NB4 (cell line): ENCODE measurements at regions not wholly inside any gene's neighbourhood (a gene's known extent, or its start where the extent isn't known, plus 50 kb on each side); places are given as distances from the start of the nearest gene placed in this dataset.

Source experiments
- DNase-seq: peaks from one replicate; pipeline ENCODE4 v3.0.0; 2010; ENCODE audit warnings: low read depth
- H3K4me3 ChIP-seq: one replicate; pipeline ENCODE4 v1.5.1; 2011; ENCODE audit warnings: mild to moderate bottlenecking, low read depth, low read length, moderate library complexity
- MYC ChIP-seq: IDR thresholded peaks from 2 replicates; pipeline ENCODE4 v1.6.1; 2011; ENCODE audit warnings: low read depth, low read length
- POLR2A ChIP-seq: IDR thresholded peaks from 2 replicates; pipeline ENCODE4 v1.6.1; 2011; ENCODE audit warnings: mild to moderate bottlenecking; ENCODE audit not compliant: insufficient read length; ENCODE audit errors: extremely low read depth
- TF ChIP-seq, protein P1 (sequence below): IDR thresholded peaks from one replicate; pipeline ENCODE4 v1.5.1; 2012; ENCODE audit warnings: low read depth, low read length
- TF ChIP-seq, protein P2 (sequence below): IDR thresholded peaks from 2 replicates; pipeline ENCODE4 v1.6.1; 2011; ENCODE audit warnings: low read depth, low read length

DNA sequence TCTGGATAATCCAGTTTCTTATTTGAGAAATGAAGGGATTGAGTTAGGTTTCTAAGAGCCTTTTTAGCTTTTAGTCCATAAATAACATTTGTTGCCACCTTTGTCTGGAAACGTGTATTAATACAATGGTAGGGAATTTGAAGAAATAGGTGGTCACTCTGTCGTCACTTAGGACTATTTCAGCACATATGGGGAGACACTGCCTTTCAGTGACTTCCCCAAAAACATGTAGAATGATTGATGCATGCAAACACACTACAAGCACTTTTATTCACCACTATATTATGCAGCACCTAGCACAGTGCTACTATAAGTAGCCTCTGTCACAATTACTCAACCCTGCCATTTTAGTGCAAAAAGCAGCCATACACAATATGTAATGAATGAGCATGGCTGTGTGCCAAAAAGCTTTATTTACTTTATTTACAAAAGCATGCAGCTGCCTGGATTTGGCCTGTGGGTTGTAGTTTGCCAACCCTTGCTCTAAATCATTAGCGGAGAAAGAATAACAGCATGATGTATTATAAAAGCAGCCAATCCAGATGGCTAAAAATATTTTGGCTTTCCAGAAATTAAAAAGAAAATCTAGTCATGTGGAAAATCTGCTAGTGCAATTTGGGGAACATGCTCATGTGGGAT is 154.2 kb upstream of the HMHB1 start:
- TF ChIP-seq MYC = no peak
- TF ChIP-seq, protein P1, sequence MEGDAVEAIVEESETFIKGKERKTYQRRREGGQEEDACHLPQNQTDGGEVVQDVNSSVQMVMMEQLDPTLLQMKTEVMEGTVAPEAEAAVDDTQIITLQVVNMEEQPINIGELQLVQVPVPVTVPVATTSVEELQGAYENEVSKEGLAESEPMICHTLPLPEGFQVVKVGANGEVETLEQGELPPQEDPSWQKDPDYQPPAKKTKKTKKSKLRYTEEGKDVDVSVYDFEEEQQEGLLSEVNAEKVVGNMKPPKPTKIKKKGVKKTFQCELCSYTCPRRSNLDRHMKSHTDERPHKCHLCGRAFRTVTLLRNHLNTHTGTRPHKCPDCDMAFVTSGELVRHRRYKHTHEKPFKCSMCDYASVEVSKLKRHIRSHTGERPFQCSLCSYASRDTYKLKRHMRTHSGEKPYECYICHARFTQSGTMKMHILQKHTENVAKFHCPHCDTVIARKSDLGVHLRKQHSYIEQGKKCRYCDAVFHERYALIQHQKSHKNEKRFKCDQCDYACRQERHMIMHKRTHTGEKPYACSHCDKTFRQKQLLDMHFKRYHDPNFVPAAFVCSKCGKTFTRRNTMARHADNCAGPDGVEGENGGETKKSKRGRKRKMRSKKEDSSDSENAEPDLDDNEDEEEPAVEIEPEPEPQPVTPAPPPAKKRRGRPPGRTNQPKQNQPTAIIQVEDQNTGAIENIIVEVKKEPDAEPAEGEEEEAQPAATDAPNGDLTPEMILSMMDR = no peak
- TF ChIP-seq, protein P2, sequence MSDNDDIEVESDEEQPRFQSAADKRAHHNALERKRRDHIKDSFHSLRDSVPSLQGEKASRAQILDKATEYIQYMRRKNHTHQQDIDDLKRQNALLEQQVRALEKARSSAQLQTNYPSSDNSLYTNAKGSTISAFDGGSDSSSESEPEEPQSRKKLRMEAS = no peak
- TF ChIP-seq POLR2A = no peak
- DNase-seq = peak; percentile 16
- H3K4me3 ChIP-seq = no peak overlapping the region

DNA sequence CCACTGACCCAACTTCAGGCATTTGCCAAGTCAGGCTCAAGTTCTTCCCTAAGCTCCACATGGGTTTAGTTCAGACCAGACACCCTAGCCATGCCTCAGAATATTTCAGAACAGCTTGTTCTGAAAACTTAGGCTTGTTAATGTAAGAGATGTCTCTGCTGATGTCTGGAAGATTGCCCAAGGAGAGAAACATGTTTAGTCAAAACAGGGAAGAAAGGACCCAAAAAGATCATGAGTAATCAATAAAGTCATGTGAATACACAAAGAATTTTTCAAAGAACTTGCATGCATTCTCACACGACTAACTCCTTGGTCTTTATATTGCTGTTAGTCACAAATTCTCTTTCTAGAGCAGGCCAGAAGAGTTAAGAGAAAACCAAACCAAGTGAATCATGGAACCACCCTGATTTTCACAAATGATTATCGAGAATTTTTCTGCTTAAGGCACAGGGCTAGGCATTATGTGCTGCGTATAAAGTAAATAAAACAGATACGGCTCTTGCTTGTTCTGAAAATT is 158.1 kb upstream of the HMHB1 start:
- no peak for DNase-seq
- no peak for TF ChIP-seq MYC
- TF ChIP-seq, protein P1 = no peak
- TF ChIP-seq POLR2A = no peak
- TF ChIP-seq, protein P2 = no peak
- no peak overlapping the region for H3K4me3 ChIP-seq

DNA sequence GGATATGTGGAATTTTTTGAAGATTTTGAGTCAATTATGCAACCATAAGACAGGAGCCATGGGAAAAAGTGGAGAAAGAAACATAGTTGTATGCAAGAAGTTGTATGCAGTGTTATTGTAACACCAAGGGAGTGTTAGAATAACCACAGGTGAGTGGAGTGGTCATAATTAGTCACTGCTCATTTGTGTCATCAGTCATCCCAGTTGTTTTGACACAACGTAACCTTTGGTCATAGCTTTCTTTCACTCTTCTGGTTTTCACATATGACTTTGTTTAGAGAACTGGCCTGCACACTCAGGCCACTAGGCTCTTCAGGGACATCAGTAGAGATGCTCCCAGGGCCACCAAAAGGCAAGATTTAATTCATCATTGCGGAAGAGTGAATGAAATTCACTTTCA is 158.7 kb upstream of the HMHB1 start:
- no peak for DNase-seq
- TF ChIP-seq, protein P2 = no peak
- TF ChIP-seq MYC (no peak), POLR2A (no peak)
- TF ChIP-seq, protein P1 = no peak
- no peak overlapping the region for H3K4me3 ChIP-seq

DNA sequence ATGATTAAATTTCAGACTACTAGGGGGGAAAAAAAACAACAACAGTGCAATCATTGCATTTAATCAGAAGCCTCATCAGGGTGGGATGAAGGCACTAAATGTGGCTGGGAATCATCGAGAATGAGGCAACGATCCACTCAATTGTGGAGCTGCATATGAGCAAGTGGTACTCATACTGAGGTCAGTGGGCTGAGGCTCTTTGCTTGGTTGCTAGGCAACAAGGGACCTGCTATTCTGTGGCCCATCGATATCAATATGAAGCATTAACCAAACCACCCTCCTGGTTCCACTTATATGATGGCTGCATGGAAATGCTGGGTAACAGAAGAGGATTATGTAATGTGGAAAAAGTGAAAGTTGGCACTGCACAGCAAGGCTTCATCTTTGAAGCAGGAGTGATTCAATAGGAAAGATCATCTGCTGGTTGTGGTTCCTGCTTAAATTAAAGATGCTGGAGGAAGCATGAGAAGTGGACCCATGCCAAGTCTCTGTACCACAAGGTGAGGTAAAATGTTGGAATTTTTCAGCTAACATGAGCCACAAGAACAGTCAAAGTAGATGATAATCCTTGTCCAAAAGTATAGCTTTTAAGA is 159.8 kb upstream of the HMHB1 start:
- no peak for DNase-seq
- no peak overlapping the region for H3K4me3 ChIP-seq
- no peak for TF ChIP-seq POLR2A
- no peak for TF ChIP-seq MYC
- TF ChIP-seq, protein P2 = no peak
- TF ChIP-seq, protein P1 = no peak

DNA sequence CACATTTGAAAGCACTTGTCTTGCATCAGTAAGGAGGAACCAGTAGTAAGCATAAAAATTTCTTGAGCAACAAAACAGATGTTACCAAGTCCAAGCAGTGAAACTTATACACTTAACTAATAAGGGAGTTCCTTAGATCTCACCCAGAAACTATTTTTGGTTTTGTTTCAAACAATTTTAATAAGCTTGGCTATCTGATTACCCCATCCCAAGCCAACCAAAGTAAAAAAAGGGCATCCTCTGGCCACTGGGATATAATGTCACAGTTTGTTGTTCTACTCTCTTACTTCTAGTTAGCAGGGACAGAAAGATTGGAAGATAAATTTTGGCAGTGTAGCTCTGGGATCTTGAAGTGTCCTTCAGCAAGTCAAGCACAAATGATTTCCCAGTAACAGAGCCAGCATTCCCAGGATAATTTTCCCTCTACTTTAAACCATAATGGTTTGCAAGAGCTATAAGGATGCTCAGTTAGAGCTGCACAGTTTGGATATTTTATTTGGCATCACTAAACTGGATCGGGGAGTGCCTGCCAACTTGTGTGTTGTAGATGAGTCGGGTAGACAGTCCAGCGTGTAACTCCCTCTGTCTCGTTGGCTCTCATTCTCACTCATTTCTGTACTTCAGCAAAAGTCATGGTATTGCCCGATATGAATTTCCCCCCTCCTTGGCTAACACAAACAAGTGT is 161.9 kb upstream of the HMHB1 start:
- no peak for TF ChIP-seq MYC
- no peak for DNase-seq
- H3K4me3 ChIP-seq = no peak overlapping the region

DNA sequence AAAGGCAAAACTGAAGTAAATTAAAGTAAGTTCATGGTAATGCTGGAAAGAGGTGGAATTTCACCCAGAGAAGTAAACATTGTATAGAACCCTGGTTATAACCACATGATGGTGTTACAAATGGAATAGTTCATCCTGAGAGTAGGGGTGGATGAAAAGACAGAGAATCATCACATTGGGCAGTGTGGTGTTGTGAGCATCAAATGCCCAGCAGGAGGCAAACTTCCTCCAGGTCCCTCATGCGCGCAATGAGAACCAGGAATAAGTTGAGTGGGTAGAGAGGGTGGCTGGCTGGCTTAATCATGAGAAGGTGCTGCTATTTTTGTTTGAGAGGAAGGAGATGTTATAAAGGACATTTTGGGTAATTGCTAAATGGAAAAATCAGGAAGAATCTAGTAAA is 163.3 kb upstream of the HMHB1 start:
- TF ChIP-seq, protein P2 = no peak
- TF ChIP-seq POLR2A (no peak), MYC (no peak)
- TF ChIP-seq, protein P1 = no peak
- peak; percentile 8 for DNase-seq
- H3K4me3 ChIP-seq = no peak overlapping the region
